ENCODE measurements at regions not wholly inside any gene's neighbourhood (a gene's known extent, or its start where the extent isn't known, plus 50 kb on each side); places are given as distances from the start of the nearest gene placed in this dataset.

DNA sequence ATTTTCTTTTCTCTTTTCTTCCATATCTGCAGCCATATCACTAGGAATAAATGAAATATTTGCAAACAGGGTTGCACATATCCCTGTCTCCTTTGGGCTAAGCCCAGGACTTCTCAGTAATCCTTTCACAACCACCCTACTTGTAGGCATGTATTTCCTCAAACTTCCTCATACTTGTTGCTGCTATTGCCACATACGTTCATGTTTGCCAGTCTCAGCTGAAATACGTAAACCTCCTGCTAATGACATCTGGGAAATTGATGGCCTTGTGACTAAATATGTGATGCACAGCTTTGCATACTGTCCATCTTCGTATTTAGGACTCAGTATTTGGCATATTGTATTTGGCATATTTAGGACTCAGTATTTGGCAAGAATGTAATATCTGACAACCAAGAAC is 224.6 kb downstream of the PLK2 start:
- no peaks in the 10 kb centered on the region for H3K9me3 ChIP-seq
- no peaks in the 10 kb centered on the region for H3K27me3 ChIP-seq
- no peaks in the 10 kb centered on the region for H3K36me3 ChIP-seq
- no peak overlapping the region for H3K4me3 ChIP-seq (ENCODE audit: low read depth, low read length)
- no peaks in the 10 kb centered on the region for H3K4me1 ChIP-seq
- no peak for DNase-seq
- TF ChIP-seq, protein P1, sequence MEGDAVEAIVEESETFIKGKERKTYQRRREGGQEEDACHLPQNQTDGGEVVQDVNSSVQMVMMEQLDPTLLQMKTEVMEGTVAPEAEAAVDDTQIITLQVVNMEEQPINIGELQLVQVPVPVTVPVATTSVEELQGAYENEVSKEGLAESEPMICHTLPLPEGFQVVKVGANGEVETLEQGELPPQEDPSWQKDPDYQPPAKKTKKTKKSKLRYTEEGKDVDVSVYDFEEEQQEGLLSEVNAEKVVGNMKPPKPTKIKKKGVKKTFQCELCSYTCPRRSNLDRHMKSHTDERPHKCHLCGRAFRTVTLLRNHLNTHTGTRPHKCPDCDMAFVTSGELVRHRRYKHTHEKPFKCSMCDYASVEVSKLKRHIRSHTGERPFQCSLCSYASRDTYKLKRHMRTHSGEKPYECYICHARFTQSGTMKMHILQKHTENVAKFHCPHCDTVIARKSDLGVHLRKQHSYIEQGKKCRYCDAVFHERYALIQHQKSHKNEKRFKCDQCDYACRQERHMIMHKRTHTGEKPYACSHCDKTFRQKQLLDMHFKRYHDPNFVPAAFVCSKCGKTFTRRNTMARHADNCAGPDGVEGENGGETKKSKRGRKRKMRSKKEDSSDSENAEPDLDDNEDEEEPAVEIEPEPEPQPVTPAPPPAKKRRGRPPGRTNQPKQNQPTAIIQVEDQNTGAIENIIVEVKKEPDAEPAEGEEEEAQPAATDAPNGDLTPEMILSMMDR (IDR thresholded peaks at IDR 0.05; ENCODE audit: low read depth, low read length), result no peak

DNA sequence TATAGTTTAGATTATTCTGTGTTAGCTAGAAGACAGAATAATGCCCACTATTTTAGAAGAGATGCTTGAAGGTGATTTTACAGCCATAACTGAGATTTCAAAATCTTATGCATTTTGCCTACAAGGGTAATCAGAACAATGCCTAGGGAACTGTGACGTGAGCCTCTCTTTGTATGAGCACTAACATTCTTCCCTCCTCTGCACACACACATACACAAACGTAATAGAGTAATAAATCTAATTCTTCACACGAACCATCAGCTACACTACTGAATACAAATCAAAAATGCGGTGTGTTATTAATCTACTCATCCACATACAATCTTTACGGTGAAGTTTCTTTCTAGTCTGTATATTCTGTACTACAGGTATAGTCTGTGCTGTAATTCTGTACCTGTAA is 227.8 kb downstream of the PLK2 start:
- no peaks in the 10 kb centered on the region for H3K9me3 ChIP-seq
- no peak for DNase-seq
- H3K27me3 ChIP-seq, result no peaks in the 10 kb centered on the region
- no peak overlapping the region for H3K4me3 ChIP-seq (ENCODE audit: low read depth, low read length)
- TF ChIP-seq, protein P1 (IDR thresholded peaks at IDR 0.05; ENCODE audit: low read depth, low read length), result no peak
- H3K36me3 ChIP-seq, result no peaks in the 10 kb centered on the region
- no peaks in the 10 kb centered on the region for H3K4me1 ChIP-seq

DNA sequence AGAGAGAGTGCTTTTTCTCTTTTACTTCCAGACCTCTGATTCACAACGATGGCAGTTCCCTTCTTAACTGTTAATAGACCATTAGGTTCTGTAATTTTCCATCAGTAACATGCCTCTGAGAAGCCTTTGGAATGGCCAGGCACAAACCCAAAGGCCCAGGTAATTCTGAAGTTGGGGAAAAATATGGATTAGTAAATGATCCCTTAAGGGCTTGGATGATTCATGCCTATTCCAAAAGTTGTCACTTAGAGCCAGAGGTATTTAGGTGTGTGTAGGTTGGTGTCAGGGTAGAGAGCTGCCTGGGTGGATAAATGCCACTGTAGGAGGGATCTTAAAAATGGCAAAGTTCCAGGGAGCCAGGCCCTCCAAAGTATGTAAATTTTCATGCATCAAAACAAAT is 228.8 kb downstream of the PLK2 start:
- H3K4me1 ChIP-seq, result no peaks in the 10 kb centered on the region
- no peaks in the 10 kb centered on the region for H3K9me3 ChIP-seq
- DNase-seq, result no peak
- H3K27me3 ChIP-seq, result no peaks in the 10 kb centered on the region
- H3K36me3 ChIP-seq, result no peaks in the 10 kb centered on the region
- TF ChIP-seq, protein P1 (IDR thresholded peaks at IDR 0.05; ENCODE audit: low read depth, low read length), result no peak
- no peak overlapping the region for H3K4me3 ChIP-seq (ENCODE audit: low read depth, low read length)

DNA sequence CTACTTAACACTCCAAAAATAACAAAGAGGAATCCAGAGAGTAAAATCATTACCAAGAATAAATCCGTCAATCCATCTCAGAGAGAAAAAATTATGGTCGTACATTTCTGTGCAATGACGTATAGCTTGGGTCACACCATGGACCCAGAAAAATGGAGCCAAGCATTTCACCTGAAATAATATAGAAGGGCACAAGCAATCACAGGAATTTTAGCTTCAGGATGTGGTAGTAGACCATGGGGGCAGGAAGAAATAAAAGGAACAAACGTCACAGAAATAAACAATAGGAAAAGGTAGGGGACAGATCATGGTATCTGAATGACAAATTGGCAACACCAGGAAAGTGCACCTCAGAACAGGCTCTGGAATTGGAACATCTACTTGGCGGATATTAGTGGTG is 231.0 kb downstream of the PLK2 start:
- H3K4me3 ChIP-seq (ENCODE audit: low read depth, low read length), result no peak overlapping the region
- H3K36me3 ChIP-seq, result no peaks in the 10 kb centered on the region
- DNase-seq, result no peak
- TF ChIP-seq, protein P1 (IDR thresholded peaks at IDR 0.05; ENCODE audit: low read depth, low read length), result no peak
- H3K4me1 ChIP-seq, result no peaks in the 10 kb centered on the region
- no peaks in the 10 kb centered on the region for H3K9me3 ChIP-seq
- no peaks in the 10 kb centered on the region for H3K27me3 ChIP-seq

DNA sequence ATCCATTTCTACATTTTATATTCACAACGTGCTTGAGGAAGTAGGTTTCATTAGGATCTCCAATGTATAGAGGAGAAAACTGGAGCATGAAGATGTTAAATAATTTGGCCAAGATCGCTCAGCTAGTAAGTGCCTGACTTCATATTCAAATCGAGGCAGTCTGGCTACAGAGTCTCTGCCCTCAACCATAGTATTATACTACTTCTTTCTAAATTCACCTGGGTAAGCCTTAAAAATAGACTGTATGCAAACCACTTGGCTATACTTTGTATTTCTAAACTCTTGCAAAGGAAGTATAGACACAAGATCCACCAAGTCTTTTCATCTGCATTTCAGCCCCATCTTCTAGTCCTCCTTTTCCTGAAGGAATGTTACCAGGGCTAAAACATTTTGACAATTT is 232.0 kb downstream of the PLK2 start:
- no peak for DNase-seq
- H3K4me1 ChIP-seq, result no peaks in the 10 kb centered on the region
- H3K27me3 ChIP-seq, result no peaks in the 10 kb centered on the region
- no peak overlapping the region for H3K4me3 ChIP-seq (ENCODE audit: low read depth, low read length)
- no peaks in the 10 kb centered on the region for H3K36me3 ChIP-seq
- no peaks in the 10 kb centered on the region for H3K9me3 ChIP-seq
- TF ChIP-seq, protein P1 (IDR thresholded peaks at IDR 0.05; ENCODE audit: low read depth, low read length), result no peak

DNA sequence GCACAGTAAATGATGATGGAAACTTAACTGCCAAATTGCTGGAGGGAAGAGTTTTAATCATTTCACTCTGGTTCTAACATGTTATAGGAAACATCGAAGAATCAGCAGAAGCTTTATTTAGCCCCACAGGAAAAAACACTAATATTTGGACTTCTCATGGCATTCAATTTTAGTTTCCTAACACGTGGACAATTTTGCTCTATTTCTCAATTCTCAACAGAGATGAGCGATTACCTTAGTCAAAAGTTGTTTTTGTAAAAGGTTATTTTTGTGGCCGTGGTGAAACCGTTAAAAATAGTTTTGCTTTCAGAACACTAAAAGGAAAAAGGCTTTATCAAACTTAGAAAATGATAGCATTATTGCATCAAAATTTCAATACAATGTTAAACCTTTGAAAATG is 235.2 kb downstream of the PLK2 start:
- Histone ChIP-seq H3K4me3 (ENCODE audit: low read depth, low read length) (no peak overlapping the region), H3K4me1 (no peaks in the 10 kb centered on the region), H3K27me3 (no peaks in the 10 kb centered on the region), H3K36me3 (no peaks in the 10 kb centered on the region), H3K9me3 (no peaks in the 10 kb centered on the region; the same call in 1 of the 2 replicates)
- DNase-seq, result no peak
- TF ChIP-seq, protein P1 (IDR thresholded peaks at IDR 0.05; ENCODE audit: low read depth, low read length), result no peak
